IMR-90 (cell line): ENCODE measurements at regions not wholly inside any gene's neighbourhood (a gene's known extent, or its start where the extent isn't known, plus 50 kb on each side); places are given as distances from the start of the nearest gene placed in this dataset.

Experiments
- ATAC-seq: fragments of 200-7000 bp; cut with Tn5 transposase; 2 replicates; pipeline ENCODE4 v1.9.1; 2020; ENCODE audit warnings: low read depth, mild to moderate bottlenecking, moderate library complexity
- BruUV-seq: library from RNA; stranded (reverse); fragments of 400-500 nt; replicated peaks from 2 replicates; lab custom pipeline; 2021; lab: Mats Ljungman, UMichigan
- CTCF ChIA-PET: fragments of 300-600 bp; formaldehyde crosslinking; extraction: SDS; loops from one replicate; lab custom pipeline; 2021; ENCODE audit warnings: antibody characterized with exemption; lab: Yijun Ruan, JAX
- POLR2A ChIA-PET: fragments of 300-600 bp; sonication (Branson Sonifier 250); formaldehyde crosslinking; loops from one replicate; lab custom pipeline; 2022; ENCODE audit warnings: antibody characterized with exemption; ENCODE audit not compliant: unreplicated experiment; lab: Charles Lee
- DNase-seq: peaks from one replicate; pipeline ENCODE4 v3.0.0; 2013
- H2AFZ ChIP-seq: replicated peaks from 2 replicates; pipeline ENCODE3; 2013; ENCODE audit warnings: low read length, mild to moderate bottlenecking; ENCODE audit not compliant: poor library complexity
- H2AK5ac ChIP-seq: 2 replicates; pipeline ENCODE4 v1.6.1; 2013; ENCODE audit warnings: low read depth, low read length, inconsistent platforms
- H2AK9ac ChIP-seq: replicated peaks from 2 replicates; pipeline ENCODE3; 2013; ENCODE audit warnings: mild to moderate bottlenecking, low read depth, low read length, moderate library complexity; ENCODE audit not compliant: poor library complexity
- H2BK120ac ChIP-seq: 2 replicates; pipeline ENCODE4 v1.6.1; 2013; ENCODE audit warnings: low read depth, low read length, inconsistent platforms
- H2BK15ac ChIP-seq: 3 replicates; pipeline ENCODE4 v1.6.1; 2013; ENCODE audit warnings: low read depth, low read length, inconsistent platforms
- H2BK20ac ChIP-seq: 2 replicates; pipeline ENCODE4 v1.6.1; 2013; ENCODE audit warnings: low read depth, mild to moderate bottlenecking, inconsistent platforms, low read length, moderate library complexity
- H2BK5ac ChIP-seq: 2 replicates; pipeline ENCODE4 v1.6.1; 2013; ENCODE audit warnings: mild to moderate bottlenecking, low read depth, low read length, inconsistent platforms; ENCODE audit not compliant: poor library complexity, severe bottlenecking
- H3K14ac ChIP-seq: replicated peaks from 2 replicates; pipeline ENCODE4 v1.6.1; 2013; ENCODE audit warnings: low read depth, low read length, inconsistent platforms
- H3K18ac ChIP-seq: 2 replicates; pipeline ENCODE4 v1.6.1; 2013; ENCODE audit warnings: low read depth, low read length, control low read depth
- H3K23ac ChIP-seq: 2 replicates; pipeline ENCODE4 v1.6.1; 2013; ENCODE audit warnings: low read depth, low read length, inconsistent platforms
- H3K27ac ChIP-seq: 2 replicates; pipeline ENCODE4 v1.5.1; 2013; ENCODE audit warnings: mild to moderate bottlenecking, control low read depth, low read length; ENCODE audit not compliant: insufficient read depth
- H3K27me3 ChIP-seq: 2 replicates; pipeline ENCODE4 v1.6.1; 2013; ENCODE audit warnings: low read length; ENCODE audit not compliant: control insufficient read depth, insufficient read depth
- H3K36me3 ChIP-seq: 2 replicates; pipeline ENCODE4 v1.6.1; 2013; ENCODE audit warnings: low read length, mixed read lengths; ENCODE audit not compliant: control insufficient read depth, insufficient read depth
- H3K4ac ChIP-seq: 2 replicates; pipeline ENCODE4 v1.6.1; 2013; ENCODE audit warnings: low read depth, low read length, inconsistent platforms
- H3K4me1 ChIP-seq: 2 replicates; pipeline ENCODE4 v1.6.1; 2013; ENCODE audit warnings: low read length, mixed read lengths; ENCODE audit not compliant: control insufficient read depth, insufficient read depth
- H3K4me2 ChIP-seq: 2 replicates; pipeline ENCODE4 v1.6.1; 2013; ENCODE audit warnings: low read depth, mild to moderate bottlenecking, control low read depth, low read length, moderate library complexity
- H3K4me3 ChIP-seq: 2 replicates; pipeline ENCODE4 v1.5.1; 2013; ENCODE audit warnings: low read depth, mild to moderate bottlenecking, control low read depth, low read length, moderate library complexity; ENCODE audit not compliant: insufficient read depth
- H3K56ac ChIP-seq: 2 replicates; pipeline ENCODE4 v1.6.1; 2013; ENCODE audit warnings: low read length, inconsistent platforms; ENCODE audit not compliant: insufficient read depth; ENCODE audit errors: extremely low read depth
- H3K79me1 ChIP-seq, 2 experiments: 2 replicates each; pipeline ENCODE4 v1.6.1; 2013; ENCODE audit warnings: low read length in 2 of 2, inconsistent platforms in 1 of 2, low read depth in 1 of 2
- H3K9ac ChIP-seq: 2 replicates; pipeline ENCODE4 v1.6.1; 2013; ENCODE audit warnings: low read depth, low read length, control low read depth
- H3K9me1 ChIP-seq: 2 replicates; pipeline ENCODE4 v1.6.1; 2013; ENCODE audit warnings: low read length, inconsistent platforms; ENCODE audit not compliant: insufficient read depth
- H3K9me3 ChIP-seq: 2 replicates; pipeline ENCODE4 v1.6.1; 2013; ENCODE audit warnings: low read length; ENCODE audit not compliant: control insufficient read depth, insufficient read depth
- H4K20me1 ChIP-seq: 2 replicates; pipeline ENCODE4 v1.6.1; 2013; ENCODE audit warnings: low read length, inconsistent platforms; ENCODE audit not compliant: insufficient read depth
- H4K5ac ChIP-seq: 2 replicates; pipeline ENCODE4 v1.6.1; 2013; ENCODE audit warnings: mild to moderate bottlenecking, low read depth, low read length, control low read depth
- H4K8ac ChIP-seq, 2 experiments: 2 replicates each; pipeline ENCODE4 v1.6.1; 2013; ENCODE audit warnings: low read depth in 2 of 2, low read length in 2 of 2, control low read depth in 1 of 2, inconsistent platforms in 1 of 2
- H4K91ac ChIP-seq: 2 replicates; pipeline ENCODE4 v1.6.1; 2013; ENCODE audit warnings: low read depth, low read length, inconsistent platforms; ENCODE audit not compliant: insufficient read depth
- BHLHE40 ChIP-seq: fragments of 150-350 bp; IDR thresholded peaks from 2 replicates; pipeline ENCODE4 v1.6.1; 2016; ENCODE audit warnings: mild to moderate bottlenecking, low read depth, low read length
- CEBPB ChIP-seq: IDR thresholded peaks from 2 replicates; pipeline ENCODE4 v1.6.1; 2012; ENCODE audit warnings: low read depth, low read length, improper control_type of control experiment
- CHD1 ChIP-seq: IDR thresholded peaks from 2 replicates; pipeline ENCODE4 v1.6.1; 2012; ENCODE audit warnings: low read depth, low read length, improper control_type of control experiment
- CTCF ChIP-seq: conservative IDR thresholded peaks from 2 replicates; pipeline ENCODE4 v1.5.1; 2012; ENCODE audit warnings: mild to moderate bottlenecking, low read depth, low read length, improper control_type of control experiment
- ELK1 ChIP-seq: fragments of 150-350 bp; IDR thresholded peaks from 2 replicates; pipeline ENCODE4 v1.6.1; 2016; ENCODE audit warnings: low read depth, mild to moderate bottlenecking, low read length, moderate library complexity, borderline replicate concordance
- FOS ChIP-seq: fragments of 150-350 bp; IDR thresholded peaks from 2 replicates; pipeline ENCODE4 v1.6.1; 2016; ENCODE audit warnings: low read depth, low read length
- MAFK ChIP-seq: IDR thresholded peaks from 2 replicates; pipeline ENCODE4 v1.6.1; 2012; ENCODE audit warnings: low read depth, low read length, improper control_type of control experiment
- MAZ ChIP-seq: IDR thresholded peaks from 2 replicates; pipeline ENCODE4 v1.6.1; 2012; ENCODE audit warnings: low read depth, mild to moderate bottlenecking, low read length, improper control_type of control experiment, moderate library complexity, borderline replicate concordance
- MXI1 ChIP-seq: IDR thresholded peaks from 2 replicates; pipeline ENCODE4 v1.6.1; 2012; ENCODE audit warnings: low read depth, mild to moderate bottlenecking, low read length, moderate library complexity, borderline replicate concordance
- NFE2L2 ChIP-seq: fragments of 150-350 bp; IDR thresholded peaks from 2 replicates; pipeline ENCODE4 v1.6.1; 2016; ENCODE audit warnings: low read depth, mild to moderate bottlenecking, low read length
- POLR2A ChIP-seq: IDR thresholded peaks from 2 replicates; pipeline ENCODE4 v1.6.1; 2012; ENCODE audit warnings: mild to moderate bottlenecking, low read depth, low read length
- RAD21 ChIP-seq: IDR thresholded peaks from 2 replicates; pipeline ENCODE4 v1.6.1; 2012; ENCODE audit warnings: low read length, improper control_type of control experiment
- RCOR1 ChIP-seq: IDR thresholded peaks from 2 replicates; pipeline ENCODE4 v1.6.1; 2012; ENCODE audit warnings: mild to moderate bottlenecking, low read length, improper control_type of control experiment; ENCODE audit not compliant: insufficient replicate concordance
- RFX5 ChIP-seq: IDR thresholded peaks from 2 replicates; pipeline ENCODE4 v1.8.0; 2012; ENCODE audit warnings: low read depth, mild to moderate bottlenecking, low read length, moderate library complexity
- SMC3 ChIP-seq: fragments of 150-350 bp; IDR thresholded peaks from 2 replicates; pipeline ENCODE4 v1.6.1; 2016; ENCODE audit warnings: low read depth, mild to moderate bottlenecking, antibody characterized with exemption, low read length, moderate library complexity
- USF2 ChIP-seq: fragments of 150-350 bp; IDR thresholded peaks from 2 replicates; pipeline ENCODE4 v1.6.1; 2017; ENCODE audit warnings: mild to moderate bottlenecking, antibody characterized with exemption, low read length, low read depth
- WGBS, 2 experiments: methylation state at CpG; one replicate each; pipeline versions ENCODE4 v1.1.5 to v1.1.7; 2013; ENCODE audit warnings: missing lambda C conversion rate in 2 of 2; ENCODE audit not compliant: insufficient read length in 1 of 2; ENCODE audit errors: extremely low coverage in 2 of 2; 5-methylcytosine and 5-hydroxymethylcytosine counted together
- dilution Hi-C: fragments of 300-500 bp; cut with HindIII; formaldehyde crosslinking; loops from one replicate; pipeline ENCODE4 v1.14.3; 2018; ENCODE audit warnings: low sequenced_read_pairs; ENCODE audit not compliant: unreplicated experiment
- in situ Hi-C: fragments of 300-500 bp; cut with MboI; formaldehyde crosslinking; loops from 3 replicates; pipeline ENCODE4 v1.14.3; 2019; ENCODE audit warnings: low sequenced_read_pairs, inconsistent platforms, mixed read lengths
- intact Hi-C: fragments of 100-400 bp; cut with micrococcal nuclease; formaldehyde crosslinking; loops from 2 replicates; pipeline ENCODE4 v1.10.0; 2022

GRCh38 chr4:117156806-117157205, 71.4 kb upstream of the TRAM1L1 start:
- DNase-seq (no peak), ATAC-seq (no peak)
- H3K79me1 ChIP-seq, result no peaks in the 10 kb centered on the region
- no peak overlapping the region for H4K5ac ChIP-seq
- H3K56ac ChIP-seq, result no peak overlapping the region
- H3K9me1 ChIP-seq, result no peaks in the 10 kb centered on the region
- H3K9ac ChIP-seq, result no peak overlapping the region
- in situ Hi-C loops (no loop called here), intact Hi-C loops (no loop called here), dilution Hi-C loops (no loop called here)
- no peaks in the 10 kb centered on the region for H3K4me1 ChIP-seq
- H2AK9ac ChIP-seq, result no peak overlapping the region
- WGBS, 2 experiments, result no CpG with 5 or more reads among the region's 2 CpGs
- H2BK120ac ChIP-seq, result no peak overlapping the region
- H4K91ac ChIP-seq, result no peak overlapping the region
- no peak overlapping the region for H2BK20ac ChIP-seq
- no peak overlapping the region for H2BK5ac ChIP-seq
- H3K27me3 ChIP-seq, result no peaks in the 10 kb centered on the region
- no peak overlapping the region for H2AFZ ChIP-seq
- no peak overlapping the region for H2AK5ac ChIP-seq
- no peak overlapping the region for H2BK15ac ChIP-seq
- H3K4me2 ChIP-seq, result no peak overlapping the region
- H3K9me3 ChIP-seq, result no peaks in the 10 kb centered on the region
- no peak overlapping the region for H3K4me3 ChIP-seq
- no peaks in the 10 kb centered on the region for H3K36me3 ChIP-seq
- CTCF ChIA-PET, result no interaction called here
- no peak overlapping the region for H3K18ac ChIP-seq
- H4K8ac ChIP-seq, result no peak overlapping the region
- BruUV-seq, result no TSS peak
- POLR2A ChIA-PET, result no interaction called here
- H3K23ac ChIP-seq, result no peak overlapping the region
- TF ChIP-seq SMC3 (no peak), RFX5 (no peak), RAD21 (no peak), CTCF (no peak), FOS (no peak), POLR2A (no peak), ELK1 (no peak), MAZ (no peak), NFE2L2 (no peak), MAFK (no peak), BHLHE40 (no peak), USF2 (no peak), RCOR1 (no peak), CHD1 (no peak), CEBPB (no peak), MXI1 (no peak)
- no peak overlapping the region for H3K14ac ChIP-seq
- no peaks in the 10 kb centered on the region for H4K20me1 ChIP-seq
- no peak overlapping the region for H3K4ac ChIP-seq
- H3K27ac ChIP-seq, result no peak overlapping the region
